ENCODE measurements at regions not wholly inside any gene's neighbourhood (a gene's known extent, or its start where the extent isn't known, plus 50 kb on each side); places are given as distances from the start of the nearest gene placed in this dataset.

GRCh38 chr1:209109001-209109785, 474.3 kb upstream of the CAMK1G start:
- Histone ChIP-seq H3K4me3 (ENCODE audit: insufficient read depth in 1 of 2, low read depth in 1 of 2, low read length in 2 of 2) (no peak overlapping the region), H3K36me3 (ENCODE audit: control insufficient read depth in 1 of 2, insufficient read depth in 2 of 2, low read depth in 1 of 2, low read length in 2 of 2) (no peaks in the 10 kb centered on the region), H3K9ac (ENCODE audit: low read length) (no peak overlapping the region), H2BK120ac (ENCODE audit: low read depth, low read length) (no peak overlapping the region), H2BK5ac (ENCODE audit: low read depth, low read length, poor library complexity, severe bottlenecking) (no peak overlapping the region), H4K8ac (ENCODE audit: low read length) (no peak overlapping the region), H3K9me3 (ENCODE audit: control insufficient read depth, low read length) (no peaks in the 10 kb centered on the region), H2BK15ac (ENCODE audit: low read depth, poor library complexity, severe bottlenecking) (no peak overlapping the region), H3K27ac (ENCODE audit: low read length, poor library complexity, severe bottlenecking) (no peak overlapping the region), H4K91ac (ENCODE audit: low read length) (no peak overlapping the region), H3K4me2 (ENCODE audit: low read length, poor library complexity, severe bottlenecking) (no peak overlapping the region), H2AFZ (ENCODE audit: low read depth, low read length) (no peak overlapping the region), H3K18ac (ENCODE audit: low read depth in 1 of 2, low read length in 2 of 2) (no peak overlapping the region), H3K27me3 (ENCODE audit: control insufficient read depth in 1 of 2, insufficient read depth in 1 of 2, low read length in 2 of 2) (peaks cover 0 to 30% of the 10 kb centered on the region in 2 experiments), H3K79me1 (replicated peaks; ENCODE audit: low read length, poor library complexity, severe bottlenecking) (no peaks in the 10 kb centered on the region), H3K23ac (ENCODE audit: low read length in 2 of 2) (no peak overlapping the region), H3K4ac (ENCODE audit: low read depth in 1 of 2, low read length in 2 of 2) (no peak overlapping the region), H2AK5ac (ENCODE audit: low read length, severe bottlenecking) (no peak overlapping the region), H2BK12ac (ENCODE audit: low read length in 2 of 2) (no peak overlapping the region), H3K14ac (ENCODE audit: low read length in 2 of 2) (no peak overlapping the region), H3K4me1 (ENCODE audit: control insufficient read depth, insufficient read depth, low read depth, low read length) (peaks cover 12% of the 10 kb centered on the region)
- WGBS, result 83% methylated on average over 1 of the region's 2 CpGs
- no peak for DNase-seq

- Histone ChIP-seq H2BK5ac (ENCODE audit: low read depth, low read length, poor library complexity, severe bottlenecking) (no peak overlapping the region), H2AK5ac (ENCODE audit: low read length, severe bottlenecking) (no peak overlapping the region), H3K79me1 (replicated peaks; ENCODE audit: low read length, poor library complexity, severe bottlenecking) (no peaks in the 10 kb centered on the region), H4K91ac (ENCODE audit: low read length) (no peak overlapping the region), H3K9me3 (ENCODE audit: control insufficient read depth, low read length) (no peaks in the 10 kb centered on the region), H2BK15ac (ENCODE audit: low read depth, poor library complexity, severe bottlenecking) (no peak overlapping the region), H3K36me3 (ENCODE audit: control insufficient read depth in 1 of 2, insufficient read depth in 2 of 2, low read depth in 1 of 2, low read length in 2 of 2) (no peaks in the 10 kb centered on the region), H3K4me3 (ENCODE audit: insufficient read depth in 1 of 2, low read depth in 1 of 2, low read length in 2 of 2) (no peak overlapping the region), H3K4me2 (ENCODE audit: low read length, poor library complexity, severe bottlenecking) (no peak overlapping the region), H3K18ac (ENCODE audit: low read depth in 1 of 2, low read length in 2 of 2) (no peak overlapping the region), H3K14ac (ENCODE audit: low read length in 2 of 2) (no peak overlapping the region), H3K4me1 (ENCODE audit: control insufficient read depth, insufficient read depth, low read depth, low read length) (peaks cover 2% of the 10 kb centered on the region), H2BK12ac (ENCODE audit: low read length in 2 of 2) (no peak overlapping the region), H2AFZ (ENCODE audit: low read depth, low read length) (no peak overlapping the region), H3K27me3 (ENCODE audit: control insufficient read depth in 1 of 2, insufficient read depth in 1 of 2, low read length in 2 of 2) (peaks cover 0 to 22% of the 10 kb centered on the region in 2 experiments), H3K9ac (ENCODE audit: low read length) (no peak overlapping the region), H3K27ac (ENCODE audit: low read length, poor library complexity, severe bottlenecking) (no peak overlapping the region), H3K4ac (ENCODE audit: low read depth in 1 of 2, low read length in 2 of 2) (no peak overlapping the region), H3K23ac (ENCODE audit: low read length in 2 of 2) (no peak overlapping the region), H2BK120ac (ENCODE audit: low read depth, low read length) (no peak overlapping the region), H4K8ac (ENCODE audit: low read length) (no peak overlapping the region)
- DNase-seq, result no peak
- WGBS, result 69% methylated on average over 5 of the region's 5 CpGs
These were observed 470.0 kb upstream of the CAMK1G start for GRCh38 chr1:209113521-209113920.

- Histone ChIP-seq H2BK15ac (ENCODE audit: low read depth, poor library complexity, severe bottlenecking) (no peak overlapping the region), H3K4ac (ENCODE audit: low read depth in 1 of 2, low read length in 2 of 2) (no peak overlapping the region), H3K4me2 (ENCODE audit: low read length, poor library complexity, severe bottlenecking) (no peak overlapping the region), H4K8ac (ENCODE audit: low read length) (no peak overlapping the region), H2AK5ac (ENCODE audit: low read length, severe bottlenecking) (no peak overlapping the region), H3K27ac (ENCODE audit: low read length, poor library complexity, severe bottlenecking) (no peak overlapping the region), H3K79me1 (replicated peaks; ENCODE audit: low read length, poor library complexity, severe bottlenecking) (no peaks in the 10 kb centered on the region), H3K27me3 (ENCODE audit: control insufficient read depth in 1 of 2, insufficient read depth in 1 of 2, low read length in 2 of 2) (peaks cover 0 to 15% of the 10 kb centered on the region in 2 experiments), H3K18ac (ENCODE audit: low read depth in 1 of 2, low read length in 2 of 2) (no peak overlapping the region), H2BK120ac (ENCODE audit: low read depth, low read length) (no peak overlapping the region), H3K14ac (ENCODE audit: low read length in 2 of 2) (no peak overlapping the region), H4K91ac (ENCODE audit: low read length) (no peak overlapping the region), H3K36me3 (ENCODE audit: control insufficient read depth in 1 of 2, insufficient read depth in 2 of 2, low read depth in 1 of 2, low read length in 2 of 2) (no peaks in the 10 kb centered on the region), H3K9ac (ENCODE audit: low read length) (no peak overlapping the region), H3K23ac (ENCODE audit: low read length in 2 of 2) (no peak overlapping the region), H2BK12ac (ENCODE audit: low read length in 2 of 2) (no peak overlapping the region), H3K4me3 (ENCODE audit: insufficient read depth in 1 of 2, low read depth in 1 of 2, low read length in 2 of 2) (no peak overlapping the region), H3K9me3 (ENCODE audit: control insufficient read depth, low read length) (no peaks in the 10 kb centered on the region), H2BK5ac (ENCODE audit: low read depth, low read length, poor library complexity, severe bottlenecking) (no peak overlapping the region), H2AFZ (ENCODE audit: low read depth, low read length) (no peak overlapping the region), H3K4me1 (ENCODE audit: control insufficient read depth, insufficient read depth, low read depth, low read length) (peaks cover 2% of the 10 kb centered on the region)
- DNase-seq, result no peak
- WGBS, result no CpG with 5 or more reads among the region's 1 CpG
These were observed 466.8 kb upstream of the CAMK1G start for GRCh38 chr1:209116705-209117104.

GRCh38 chr1:209123601-209124000, 459.9 kb upstream of the CAMK1G start:
- Histone ChIP-seq H3K4me3 (ENCODE audit: insufficient read depth in 1 of 2, low read depth in 1 of 2, low read length in 2 of 2) (no peak overlapping the region), H3K4ac (ENCODE audit: low read depth in 1 of 2, low read length in 2 of 2) (no peak overlapping the region), H3K79me1 (replicated peaks; ENCODE audit: low read length, poor library complexity, severe bottlenecking) (no peaks in the 10 kb centered on the region), H2AK5ac (ENCODE audit: low read length, severe bottlenecking) (no peak overlapping the region), H3K9me3 (ENCODE audit: control insufficient read depth, low read length) (no peaks in the 10 kb centered on the region), H3K9ac (ENCODE audit: low read length) (no peak overlapping the region), H2AFZ (ENCODE audit: low read depth, low read length) (no peak overlapping the region), H3K4me1 (ENCODE audit: control insufficient read depth, insufficient read depth, low read depth, low read length) (no peaks in the 10 kb centered on the region), H2BK120ac (ENCODE audit: low read depth, low read length) (no peak overlapping the region), H2BK15ac (ENCODE audit: low read depth, poor library complexity, severe bottlenecking) (no peak overlapping the region), H3K27ac (ENCODE audit: low read length, poor library complexity, severe bottlenecking) (no peak overlapping the region), H4K8ac (ENCODE audit: low read length) (no peak overlapping the region), H3K18ac (ENCODE audit: low read depth in 1 of 2, low read length in 2 of 2) (no peak overlapping the region), H4K91ac (ENCODE audit: low read length) (no peak overlapping the region), H3K27me3 (ENCODE audit: control insufficient read depth in 1 of 2, insufficient read depth in 1 of 2, low read length in 2 of 2) (peaks cover 0 to 4% of the 10 kb centered on the region in 2 experiments), H3K4me2 (ENCODE audit: low read length, poor library complexity, severe bottlenecking) (no peak overlapping the region), H3K36me3 (ENCODE audit: control insufficient read depth in 1 of 2, insufficient read depth in 2 of 2, low read depth in 1 of 2, low read length in 2 of 2) (no peaks in the 10 kb centered on the region), H3K14ac (ENCODE audit: low read length in 2 of 2) (no peak overlapping the region), H2BK12ac (ENCODE audit: low read length in 2 of 2) (no peak overlapping the region), H3K23ac (ENCODE audit: low read length in 2 of 2) (no peak overlapping the region), H2BK5ac (ENCODE audit: low read depth, low read length, poor library complexity, severe bottlenecking) (no peak overlapping the region)
- WGBS, result 40% methylated on average over 2 of the region's 2 CpGs
- no peak for DNase-seq

Data from mesenchymal stem cell (in vitro differentiated cells and primary cell).